HepG2 (cell line): ENCODE measurements at regions not wholly inside any gene's neighbourhood (a gene's known extent, or its start where the extent isn't known, plus 50 kb on each side); places are given as distances from the start of the nearest gene placed in this dataset.

Experiments used
- DBP ChIP-seq: sonication (generic); formaldehyde crosslinking; IDR thresholded peaks from 2 replicates; pipeline ENCODE4 v1.4.0; 2020; ENCODE audit warnings: missing genetic modification reagents; ENCODE audit errors: not compliant biosample characterization
- FOXO1 ChIP-seq: sonication (generic); formaldehyde crosslinking; IDR thresholded peaks from 2 replicates; pipeline ENCODE4 v1.4.0; 2020; ENCODE audit warnings: missing genetic modification reagents
- TCF7 ChIP-seq: sonication (generic); IDR thresholded peaks from 2 replicates; pipeline ENCODE4 v1.6.1; 2016; ENCODE audit warnings: antibody characterized with exemption, low read depth
- ZNF510 ChIP-seq: sonication (generic); formaldehyde crosslinking; IDR thresholded peaks from 2 replicates; pipeline ENCODE4 v1.4.0; 2020; ENCODE audit warnings: low read depth, mild to moderate bottlenecking, missing genetic modification reagents
- ZNF563 ChIP-seq: sonication (generic); formaldehyde crosslinking; IDR thresholded peaks from 2 replicates; pipeline ENCODE4 v1.8.0; 2022; ENCODE audit warnings: mild to moderate bottlenecking, moderate library complexity, missing genetic modification reagents
- TF ChIP-seq, protein P1 (sequence below): sonication (generic); formaldehyde crosslinking; IDR thresholded peaks from 2 replicates; pipeline ENCODE4 v1.4.0; 2020; ENCODE audit warnings: missing genetic modification reagents
- TF ChIP-seq, protein P2 (sequence below): sonication (generic); formaldehyde crosslinking; IDR thresholded peaks from 2 replicates; pipeline ENCODE4 v1.4.0; 2020; ENCODE audit warnings: missing genetic modification reagents
- TF ChIP-seq, protein P3 (sequence below): sonication (generic); formaldehyde crosslinking; IDR thresholded peaks from 2 replicates; pipeline ENCODE4 v1.9.0; 2021; ENCODE audit warnings: missing genetic modification reagents, mild to moderate bottlenecking, borderline replicate concordance

- TF ChIP-seq, protein P1, sequence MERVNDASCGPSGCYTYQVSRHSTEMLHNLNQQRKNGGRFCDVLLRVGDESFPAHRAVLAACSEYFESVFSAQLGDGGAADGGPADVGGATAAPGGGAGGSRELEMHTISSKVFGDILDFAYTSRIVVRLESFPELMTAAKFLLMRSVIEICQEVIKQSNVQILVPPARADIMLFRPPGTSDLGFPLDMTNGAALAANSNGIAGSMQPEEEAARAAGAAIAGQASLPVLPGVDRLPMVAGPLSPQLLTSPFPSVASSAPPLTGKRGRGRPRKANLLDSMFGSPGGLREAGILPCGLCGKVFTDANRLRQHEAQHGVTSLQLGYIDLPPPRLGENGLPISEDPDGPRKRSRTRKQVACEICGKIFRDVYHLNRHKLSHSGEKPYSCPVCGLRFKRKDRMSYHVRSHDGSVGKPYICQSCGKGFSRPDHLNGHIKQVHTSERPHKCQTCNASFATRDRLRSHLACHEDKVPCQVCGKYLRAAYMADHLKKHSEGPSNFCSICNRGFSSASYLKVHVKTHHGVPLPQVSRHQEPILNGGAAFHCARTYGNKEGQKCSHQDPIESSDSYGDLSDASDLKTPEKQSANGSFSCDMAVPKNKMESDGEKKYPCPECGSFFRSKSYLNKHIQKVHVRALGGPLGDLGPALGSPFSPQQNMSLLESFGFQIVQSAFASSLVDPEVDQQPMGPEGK (CRISPR knock-in tag) = no peak
- TF ChIP-seq TCF7 = no peak
- no peak for TF ChIP-seq FOXO1
- TF ChIP-seq, protein P2, sequence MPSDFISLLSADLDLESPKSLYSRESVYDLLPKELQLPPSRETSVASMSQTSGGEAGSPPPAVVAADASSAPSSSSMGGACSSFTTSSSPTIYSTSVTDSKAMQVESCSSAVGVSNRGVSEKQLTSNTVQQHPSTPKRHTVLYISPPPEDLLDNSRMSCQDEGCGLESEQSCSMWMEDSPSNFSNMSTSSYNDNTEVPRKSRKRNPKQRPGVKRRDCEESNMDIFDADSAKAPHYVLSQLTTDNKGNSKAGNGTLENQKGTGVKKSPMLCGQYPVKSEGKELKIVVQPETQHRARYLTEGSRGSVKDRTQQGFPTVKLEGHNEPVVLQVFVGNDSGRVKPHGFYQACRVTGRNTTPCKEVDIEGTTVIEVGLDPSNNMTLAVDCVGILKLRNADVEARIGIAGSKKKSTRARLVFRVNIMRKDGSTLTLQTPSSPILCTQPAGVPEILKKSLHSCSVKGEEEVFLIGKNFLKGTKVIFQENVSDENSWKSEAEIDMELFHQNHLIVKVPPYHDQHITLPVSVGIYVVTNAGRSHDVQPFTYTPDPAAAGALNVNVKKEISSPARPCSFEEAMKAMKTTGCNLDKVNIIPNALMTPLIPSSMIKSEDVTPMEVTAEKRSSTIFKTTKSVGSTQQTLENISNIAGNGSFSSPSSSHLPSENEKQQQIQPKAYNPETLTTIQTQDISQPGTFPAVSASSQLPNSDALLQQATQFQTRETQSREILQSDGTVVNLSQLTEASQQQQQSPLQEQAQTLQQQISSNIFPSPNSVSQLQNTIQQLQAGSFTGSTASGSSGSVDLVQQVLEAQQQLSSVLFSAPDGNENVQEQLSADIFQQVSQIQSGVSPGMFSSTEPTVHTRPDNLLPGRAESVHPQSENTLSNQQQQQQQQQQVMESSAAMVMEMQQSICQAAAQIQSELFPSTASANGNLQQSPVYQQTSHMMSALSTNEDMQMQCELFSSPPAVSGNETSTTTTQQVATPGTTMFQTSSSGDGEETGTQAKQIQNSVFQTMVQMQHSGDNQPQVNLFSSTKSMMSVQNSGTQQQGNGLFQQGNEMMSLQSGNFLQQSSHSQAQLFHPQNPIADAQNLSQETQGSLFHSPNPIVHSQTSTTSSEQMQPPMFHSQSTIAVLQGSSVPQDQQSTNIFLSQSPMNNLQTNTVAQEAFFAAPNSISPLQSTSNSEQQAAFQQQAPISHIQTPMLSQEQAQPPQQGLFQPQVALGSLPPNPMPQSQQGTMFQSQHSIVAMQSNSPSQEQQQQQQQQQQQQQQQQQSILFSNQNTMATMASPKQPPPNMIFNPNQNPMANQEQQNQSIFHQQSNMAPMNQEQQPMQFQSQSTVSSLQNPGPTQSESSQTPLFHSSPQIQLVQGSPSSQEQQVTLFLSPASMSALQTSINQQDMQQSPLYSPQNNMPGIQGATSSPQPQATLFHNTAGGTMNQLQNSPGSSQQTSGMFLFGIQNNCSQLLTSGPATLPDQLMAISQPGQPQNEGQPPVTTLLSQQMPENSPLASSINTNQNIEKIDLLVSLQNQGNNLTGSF (CRISPR knock-in tag) = no peak
- TF ChIP-seq ZNF510 (CRISPR knock-in tag) = no peak
- TF ChIP-seq, protein P3, sequence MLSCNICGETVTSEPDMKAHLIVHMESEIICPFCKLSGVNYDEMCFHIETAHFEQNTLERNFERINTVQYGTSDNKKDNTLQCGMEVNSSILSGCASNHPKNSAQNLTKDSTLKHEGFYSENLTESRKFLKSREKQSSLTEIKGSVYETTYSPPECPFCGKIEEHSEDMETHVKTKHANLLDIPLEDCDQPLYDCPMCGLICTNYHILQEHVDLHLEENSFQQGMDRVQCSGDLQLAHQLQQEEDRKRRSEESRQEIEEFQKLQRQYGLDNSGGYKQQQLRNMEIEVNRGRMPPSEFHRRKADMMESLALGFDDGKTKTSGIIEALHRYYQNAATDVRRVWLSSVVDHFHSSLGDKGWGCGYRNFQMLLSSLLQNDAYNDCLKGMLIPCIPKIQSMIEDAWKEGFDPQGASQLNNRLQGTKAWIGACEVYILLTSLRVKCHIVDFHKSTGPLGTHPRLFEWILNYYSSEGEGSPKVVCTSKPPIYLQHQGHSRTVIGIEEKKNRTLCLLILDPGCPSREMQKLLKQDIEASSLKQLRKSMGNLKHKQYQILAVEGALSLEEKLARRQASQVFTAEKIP (CRISPR knock-in tag) = no peak
- no peak for TF ChIP-seq ZNF563
- TF ChIP-seq DBP (CRISPR knock-in tag) = no peak
Measured at GRCh38 chr9:90727488-90727887, 74.1 kb upstream of the SYK start (continued).
